ENCODE measurements at regions not wholly inside any gene's neighbourhood (a gene's known extent, or its start where the extent isn't known, plus 50 kb on each side); places are given as distances from the start of the nearest gene placed in this dataset.

DNA sequence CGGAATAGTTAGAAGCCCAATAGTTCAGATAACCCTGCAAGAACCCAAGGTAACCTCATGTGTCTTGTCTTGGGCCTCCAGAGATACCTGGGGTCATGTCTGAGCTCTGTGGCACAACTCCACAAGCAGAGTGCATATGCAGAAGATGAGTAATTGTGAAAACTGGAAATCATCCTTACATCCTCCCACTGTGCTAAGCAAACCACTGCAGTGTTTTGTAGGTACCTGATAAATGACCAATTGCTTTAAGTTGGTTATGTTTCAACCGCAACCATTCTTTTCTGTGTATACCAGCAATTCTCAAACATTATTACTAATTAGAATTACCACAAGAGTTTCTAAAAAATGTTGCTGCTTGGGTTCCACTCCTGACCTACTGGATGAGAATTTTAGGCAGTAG is 73.2 kb downstream of the CBLL2 start:
- TF ChIP-seq, protein P1, sequence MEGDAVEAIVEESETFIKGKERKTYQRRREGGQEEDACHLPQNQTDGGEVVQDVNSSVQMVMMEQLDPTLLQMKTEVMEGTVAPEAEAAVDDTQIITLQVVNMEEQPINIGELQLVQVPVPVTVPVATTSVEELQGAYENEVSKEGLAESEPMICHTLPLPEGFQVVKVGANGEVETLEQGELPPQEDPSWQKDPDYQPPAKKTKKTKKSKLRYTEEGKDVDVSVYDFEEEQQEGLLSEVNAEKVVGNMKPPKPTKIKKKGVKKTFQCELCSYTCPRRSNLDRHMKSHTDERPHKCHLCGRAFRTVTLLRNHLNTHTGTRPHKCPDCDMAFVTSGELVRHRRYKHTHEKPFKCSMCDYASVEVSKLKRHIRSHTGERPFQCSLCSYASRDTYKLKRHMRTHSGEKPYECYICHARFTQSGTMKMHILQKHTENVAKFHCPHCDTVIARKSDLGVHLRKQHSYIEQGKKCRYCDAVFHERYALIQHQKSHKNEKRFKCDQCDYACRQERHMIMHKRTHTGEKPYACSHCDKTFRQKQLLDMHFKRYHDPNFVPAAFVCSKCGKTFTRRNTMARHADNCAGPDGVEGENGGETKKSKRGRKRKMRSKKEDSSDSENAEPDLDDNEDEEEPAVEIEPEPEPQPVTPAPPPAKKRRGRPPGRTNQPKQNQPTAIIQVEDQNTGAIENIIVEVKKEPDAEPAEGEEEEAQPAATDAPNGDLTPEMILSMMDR (conservative IDR thresholded peaks at IDR 0.05 in 1 of 2, IDR thresholded peaks at IDR 0.05 in 1 of 2; ENCODE audit: extremely low read depth in 1 of 2, insufficient read depth in 1 of 2, low read depth in 1 of 2, low read length in 2 of 2): no peak
- no peak for TF ChIP-seq EZH2 (IDR thresholded peaks at IDR 0.05; ENCODE audit: borderline replicate concordance, low read length)
